WTC11 (cell line): ENCODE measurements at regions not wholly inside any gene's neighbourhood (a gene's known extent, or its start where the extent isn't known, plus 50 kb on each side); places are given as distances from the start of the nearest gene placed in this dataset.

Experiments
- ATAC-seq: fragments of 200-7000 bp; cut with Tn5 transposase; 2 replicates; pipeline ENCODE4 v1.10.0; 2021; ENCODE audit warnings: mild to moderate bottlenecking, moderate library complexity
- CTCF ChIA-PET: fragments of 300-600 bp; sonication (Branson Sonifier 250); formaldehyde crosslinking; loops from one replicate; lab custom pipeline; 2021; ENCODE audit warnings: antibody characterized with exemption; lab: Charles Lee
- POLR2A ChIA-PET: fragments of 350-600 bp; sonication (Branson Sonifier 250); formaldehyde crosslinking; loops from one replicate; lab custom pipeline; 2021; ENCODE audit warnings: antibody characterized with exemption; lab: Charles Lee
- DNase-seq: peaks from one replicate; pipeline ENCODE4 v3.0.0; 2021; ENCODE audit warnings: low spot score
- H3K27ac Mint-ChIP-seq: 2 replicates; pipeline ENCODE4 v1.8.0; 2021; ENCODE audit warnings: mixed read lengths
- H3K27me3 Mint-ChIP-seq: 2 replicates; pipeline ENCODE4 v1.8.0; 2021; ENCODE audit warnings: low read depth, mild to moderate bottlenecking, moderate library complexity, mixed read lengths
- H3K36me3 Mint-ChIP-seq: 2 replicates; pipeline ENCODE4 v1.8.0; 2021; ENCODE audit warnings: mixed read lengths
- H3K4me1 Mint-ChIP-seq: 2 replicates; pipeline ENCODE4 v1.8.0; 2022; ENCODE audit warnings: mixed read lengths
- H3K4me3 Mint-ChIP-seq: 2 replicates; pipeline ENCODE4 v1.8.0; 2021; ENCODE audit warnings: mild to moderate bottlenecking, moderate library complexity, mixed read lengths
- H3K9me3 Mint-ChIP-seq: 2 replicates; pipeline ENCODE4 v1.8.0; 2021; ENCODE audit warnings: mixed read lengths
- ESRRA ChIP-seq: sonication (generic); formaldehyde crosslinking; IDR thresholded peaks from 2 replicates; pipeline ENCODE4 v1.8.1; 2022; ENCODE audit warnings: mild to moderate bottlenecking, missing genetic modification reagents, borderline replicate concordance
- ETV6 ChIP-seq: sonication (generic); formaldehyde crosslinking; IDR thresholded peaks from 2 replicates; pipeline ENCODE4 v1.8.1; 2022; ENCODE audit warnings: mild to moderate bottlenecking, missing genetic modification reagents
- FOXP4 ChIP-seq: sonication (generic); formaldehyde crosslinking; IDR thresholded peaks from 2 replicates; pipeline ENCODE4 v1.8.0; 2022; ENCODE audit warnings: mild to moderate bottlenecking, missing genetic modification reagents
- GRHL2 ChIP-seq: fragments of 250-450 bp; sonication (Bioruptor Pico); IDR thresholded peaks from 2 replicates; pipeline ENCODE4 v1.8.0; 2022; ENCODE audit warnings: mild to moderate bottlenecking, moderate library complexity; ENCODE audit not compliant: insufficient replicate concordance, severe bottlenecking
- KAT7 ChIP-seq: sonication (generic); formaldehyde crosslinking; IDR thresholded peaks from 2 replicates; pipeline ENCODE4 v1.8.1; 2023; ENCODE audit warnings: missing genetic modification reagents, mild to moderate bottlenecking, borderline replicate concordance
- PRRX2 ChIP-seq: fragments of 250-450 bp; sonication (Bioruptor Pico); IDR thresholded peaks from 2 replicates; pipeline ENCODE4 v1.8.0; 2021; ENCODE audit warnings: mild to moderate bottlenecking
- TCF7 ChIP-seq: sonication (generic); formaldehyde crosslinking; IDR thresholded peaks from 2 replicates; pipeline ENCODE4 v1.8.0; 2022; ENCODE audit warnings: mild to moderate bottlenecking, low read depth, missing genetic modification reagents, moderate library complexity
- ZBTB43 ChIP-seq: sonication (generic); formaldehyde crosslinking; IDR thresholded peaks from 2 replicates; pipeline ENCODE4 v1.8.1; 2023; ENCODE audit warnings: mild to moderate bottlenecking, missing genetic modification reagents
- ZNF232 ChIP-seq: sonication (generic); formaldehyde crosslinking; IDR thresholded peaks from 2 replicates; pipeline ENCODE4 v1.8.0; 2022; ENCODE audit warnings: mild to moderate bottlenecking, missing genetic modification reagents
- TF ChIP-seq, protein P1 (sequence below): fragments of 250-450 bp; sonication (Bioruptor Pico); conservative IDR thresholded peaks from 2 replicates; pipeline ENCODE4 v1.9.0; 2021; ENCODE audit warnings: mild to moderate bottlenecking
- TF ChIP-seq, protein P2 (sequence below): sonication (generic); formaldehyde crosslinking; IDR thresholded peaks from 2 replicates; pipeline ENCODE4 v1.8.0; 2023; ENCODE audit warnings: missing genetic modification reagents, mild to moderate bottlenecking, borderline replicate concordance
- TF ChIP-seq, protein P3 (sequence below): sonication (generic); formaldehyde crosslinking; conservative IDR thresholded peaks from 2 replicates; pipeline ENCODE4 v1.8.1; 2022; ENCODE audit warnings: mild to moderate bottlenecking, missing genetic modification reagents
- TF ChIP-seq, protein P4 (sequence below): sonication (generic); formaldehyde crosslinking; IDR thresholded peaks from 2 replicates; pipeline ENCODE4 v1.8.1; 2023; ENCODE audit warnings: mild to moderate bottlenecking, missing genetic modification reagents, moderate library complexity
- TF ChIP-seq, protein P5 (sequence below): sonication (generic); formaldehyde crosslinking; IDR thresholded peaks from 2 replicates; pipeline ENCODE4 v1.8.1; 2023; ENCODE audit warnings: mild to moderate bottlenecking, missing genetic modification reagents

GRCh38 chr18:73719611-73720010, 428.0 kb downstream of the FBXO15 start:
- ChIA-PET CTCF (no interaction called here), POLR2A (no interaction called here)
- peaks cover 3% of the 10 kb centered on the region; the same call in 1 of the 2 replicates for H3K9me3 Mint-ChIP-seq
- no peaks in the 10 kb centered on the region; the same call in 1 of the 2 replicates for H3K27me3 Mint-ChIP-seq
- H3K4me1 Mint-ChIP-seq: no peaks in the 10 kb centered on the region
- no peaks in the 10 kb centered on the region for H3K36me3 Mint-ChIP-seq
- no peak for DNase-seq
- TF ChIP-seq KAT7 (CRISPR knock-in tag) (no peak), ZNF232 (no peak)
- TF ChIP-seq, protein P1, sequence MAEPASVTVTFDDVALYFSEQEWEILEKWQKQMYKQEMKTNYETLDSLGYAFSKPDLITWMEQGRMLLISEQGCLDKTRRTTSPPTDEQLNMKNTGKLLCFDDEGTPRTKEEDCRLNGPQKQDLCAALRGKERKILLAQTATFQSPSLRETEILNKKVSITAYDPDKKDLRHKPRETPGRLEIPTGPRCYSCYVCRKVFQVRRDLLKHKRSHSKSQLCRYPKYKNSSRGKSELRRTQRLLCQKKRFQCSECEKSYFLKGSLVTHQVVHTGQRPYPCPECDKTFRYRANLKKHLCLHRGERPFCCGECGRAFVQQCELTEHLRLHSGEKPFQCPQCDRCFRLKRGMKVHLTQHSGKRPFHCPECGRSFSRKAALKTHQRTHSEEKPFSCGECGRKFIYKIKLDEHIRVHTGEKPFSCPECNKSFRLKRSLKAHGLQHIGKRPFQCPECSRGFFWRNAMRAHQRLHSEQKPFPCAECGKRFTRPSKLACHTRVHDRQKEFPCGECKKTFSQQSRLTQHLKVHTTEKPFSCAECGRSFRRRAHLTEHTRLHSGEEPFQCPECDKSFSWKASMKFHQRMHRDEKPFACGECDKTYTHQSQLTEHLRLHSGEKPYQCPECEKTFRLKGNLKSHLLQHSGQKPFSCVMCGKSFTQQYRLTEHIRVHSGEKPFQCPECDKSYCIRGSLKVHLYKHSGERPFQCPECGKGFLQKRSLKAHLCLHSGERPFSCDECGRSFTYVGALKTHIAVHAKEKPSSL (CRISPR knock-in tag): no peak
- TF ChIP-seq, protein P2, sequence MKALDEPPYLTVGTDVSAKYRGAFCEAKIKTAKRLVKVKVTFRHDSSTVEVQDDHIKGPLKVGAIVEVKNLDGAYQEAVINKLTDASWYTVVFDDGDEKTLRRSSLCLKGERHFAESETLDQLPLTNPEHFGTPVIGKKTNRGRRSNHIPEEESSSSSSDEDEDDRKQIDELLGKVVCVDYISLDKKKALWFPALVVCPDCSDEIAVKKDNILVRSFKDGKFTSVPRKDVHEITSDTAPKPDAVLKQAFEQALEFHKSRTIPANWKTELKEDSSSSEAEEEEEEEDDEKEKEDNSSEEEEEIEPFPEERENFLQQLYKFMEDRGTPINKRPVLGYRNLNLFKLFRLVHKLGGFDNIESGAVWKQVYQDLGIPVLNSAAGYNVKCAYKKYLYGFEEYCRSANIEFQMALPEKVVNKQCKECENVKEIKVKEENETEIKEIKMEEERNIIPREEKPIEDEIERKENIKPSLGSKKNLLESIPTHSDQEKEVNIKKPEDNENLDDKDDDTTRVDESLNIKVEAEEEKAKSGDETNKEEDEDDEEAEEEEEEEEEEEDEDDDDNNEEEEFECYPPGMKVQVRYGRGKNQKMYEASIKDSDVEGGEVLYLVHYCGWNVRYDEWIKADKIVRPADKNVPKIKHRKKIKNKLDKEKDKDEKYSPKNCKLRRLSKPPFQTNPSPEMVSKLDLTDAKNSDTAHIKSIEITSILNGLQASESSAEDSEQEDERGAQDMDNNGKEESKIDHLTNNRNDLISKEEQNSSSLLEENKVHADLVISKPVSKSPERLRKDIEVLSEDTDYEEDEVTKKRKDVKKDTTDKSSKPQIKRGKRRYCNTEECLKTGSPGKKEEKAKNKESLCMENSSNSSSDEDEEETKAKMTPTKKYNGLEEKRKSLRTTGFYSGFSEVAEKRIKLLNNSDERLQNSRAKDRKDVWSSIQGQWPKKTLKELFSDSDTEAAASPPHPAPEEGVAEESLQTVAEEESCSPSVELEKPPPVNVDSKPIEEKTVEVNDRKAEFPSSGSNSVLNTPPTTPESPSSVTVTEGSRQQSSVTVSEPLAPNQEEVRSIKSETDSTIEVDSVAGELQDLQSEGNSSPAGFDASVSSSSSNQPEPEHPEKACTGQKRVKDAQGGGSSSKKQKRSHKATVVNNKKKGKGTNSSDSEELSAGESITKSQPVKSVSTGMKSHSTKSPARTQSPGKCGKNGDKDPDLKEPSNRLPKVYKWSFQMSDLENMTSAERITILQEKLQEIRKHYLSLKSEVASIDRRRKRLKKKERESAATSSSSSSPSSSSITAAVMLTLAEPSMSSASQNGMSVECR: no peak
- no peak for ATAC-seq
- no peak overlapping the region for H3K4me3 Mint-ChIP-seq
- no peak overlapping the region for H3K27ac Mint-ChIP-seq

DNA sequence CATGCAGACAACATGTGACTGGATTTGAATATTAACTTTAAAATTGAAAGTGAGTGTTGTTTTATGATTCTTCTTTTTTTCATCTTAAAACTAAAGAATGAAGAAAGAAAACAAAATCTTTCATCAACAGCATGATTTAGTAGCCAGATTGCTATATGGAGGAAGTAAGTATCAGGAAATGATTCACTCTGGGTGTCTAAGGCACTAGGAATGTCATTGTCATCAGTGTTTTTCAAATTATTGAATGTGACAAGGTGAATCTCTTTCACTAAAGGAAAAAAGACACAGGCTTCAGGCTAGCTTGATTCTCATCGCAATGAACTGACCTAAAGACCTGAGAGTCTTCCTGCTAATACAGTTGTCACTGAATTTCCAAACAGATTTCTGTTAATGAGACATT, 430.1 kb downstream of the FBXO15 start:
- Mint-ChIP-seq H3K4me1 (no peaks in the 10 kb centered on the region), H3K27me3 (no peaks in the 10 kb centered on the region), H3K27ac (no peak overlapping the region), H3K4me3 (no peak overlapping the region), H3K36me3 (no peaks in the 10 kb centered on the region), H3K9me3 (peaks cover 3% of the 10 kb centered on the region; the same call in 1 of the 2 replicates)
- ChIA-PET POLR2A (no interaction called here), CTCF (no interaction called here)
- no peak for TF ChIP-seq ZBTB43 (CRISPR knock-in tag)
- TF ChIP-seq ESRRA (CRISPR knock-in tag): no peak
- TF ChIP-seq GRHL2 (CRISPR knock-in tag): no peak
- no peak for TF ChIP-seq ETV6 (CRISPR knock-in tag)
- no peak for TF ChIP-seq TCF7 (CRISPR knock-in tag)
- no peak for DNase-seq
- no peak for ATAC-seq

DNA sequence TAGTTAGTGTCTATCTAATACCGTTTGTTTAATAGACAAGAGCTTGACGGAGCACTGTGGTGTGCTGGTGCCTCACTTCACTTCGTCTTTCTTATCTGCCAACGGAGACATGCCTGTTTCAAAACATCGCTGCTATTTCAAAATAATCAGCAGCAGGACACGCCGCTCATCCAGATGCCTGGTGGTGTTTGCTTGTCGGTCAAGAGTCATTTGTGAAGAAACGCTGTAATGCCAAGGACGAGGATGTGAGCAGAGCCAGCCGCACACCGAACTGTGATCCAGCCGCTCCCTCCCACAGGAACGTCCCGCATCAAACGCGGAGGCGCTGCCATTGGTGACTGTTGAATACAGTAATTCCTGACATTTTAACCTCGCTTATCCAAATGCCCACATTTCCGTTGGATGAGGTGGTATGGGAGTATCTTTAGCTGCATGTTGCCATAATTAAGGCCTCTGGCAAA, 432.4 kb downstream of the FBXO15 start:
- no peak overlapping the region for H3K27ac Mint-ChIP-seq
- peaks cover 3% of the 10 kb centered on the region; the same call in 1 of the 2 replicates for H3K9me3 Mint-ChIP-seq
- CTCF ChIA-PET: no interaction called here
- no peaks in the 10 kb centered on the region for H3K27me3 Mint-ChIP-seq
- no peak for ATAC-seq
- no peak for DNase-seq
- H3K36me3 Mint-ChIP-seq: no peaks in the 10 kb centered on the region
- H3K4me1 Mint-ChIP-seq: no peaks in the 10 kb centered on the region
- TF ChIP-seq, protein P3, sequence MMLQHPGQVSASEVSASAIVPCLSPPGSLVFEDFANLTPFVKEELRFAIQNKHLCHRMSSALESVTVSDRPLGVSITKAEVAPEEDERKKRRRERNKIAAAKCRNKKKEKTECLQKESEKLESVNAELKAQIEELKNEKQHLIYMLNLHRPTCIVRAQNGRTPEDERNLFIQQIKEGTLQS (CRISPR knock-in tag): no peak
- no peak for TF ChIP-seq FOXP4 (CRISPR knock-in tag)
- TF ChIP-seq, protein P4, sequence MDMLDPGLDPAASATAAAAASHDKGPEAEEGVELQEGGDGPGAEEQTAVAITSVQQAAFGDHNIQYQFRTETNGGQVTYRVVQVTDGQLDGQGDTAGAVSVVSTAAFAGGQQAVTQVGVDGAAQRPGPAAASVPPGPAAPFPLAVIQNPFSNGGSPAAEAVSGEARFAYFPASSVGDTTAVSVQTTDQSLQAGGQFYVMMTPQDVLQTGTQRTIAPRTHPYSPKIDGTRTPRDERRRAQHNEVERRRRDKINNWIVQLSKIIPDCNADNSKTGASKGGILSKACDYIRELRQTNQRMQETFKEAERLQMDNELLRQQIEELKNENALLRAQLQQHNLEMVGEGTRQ (CRISPR knock-in tag): no peak
- no peak for TF ChIP-seq PRRX2
- TF ChIP-seq, protein P5, sequence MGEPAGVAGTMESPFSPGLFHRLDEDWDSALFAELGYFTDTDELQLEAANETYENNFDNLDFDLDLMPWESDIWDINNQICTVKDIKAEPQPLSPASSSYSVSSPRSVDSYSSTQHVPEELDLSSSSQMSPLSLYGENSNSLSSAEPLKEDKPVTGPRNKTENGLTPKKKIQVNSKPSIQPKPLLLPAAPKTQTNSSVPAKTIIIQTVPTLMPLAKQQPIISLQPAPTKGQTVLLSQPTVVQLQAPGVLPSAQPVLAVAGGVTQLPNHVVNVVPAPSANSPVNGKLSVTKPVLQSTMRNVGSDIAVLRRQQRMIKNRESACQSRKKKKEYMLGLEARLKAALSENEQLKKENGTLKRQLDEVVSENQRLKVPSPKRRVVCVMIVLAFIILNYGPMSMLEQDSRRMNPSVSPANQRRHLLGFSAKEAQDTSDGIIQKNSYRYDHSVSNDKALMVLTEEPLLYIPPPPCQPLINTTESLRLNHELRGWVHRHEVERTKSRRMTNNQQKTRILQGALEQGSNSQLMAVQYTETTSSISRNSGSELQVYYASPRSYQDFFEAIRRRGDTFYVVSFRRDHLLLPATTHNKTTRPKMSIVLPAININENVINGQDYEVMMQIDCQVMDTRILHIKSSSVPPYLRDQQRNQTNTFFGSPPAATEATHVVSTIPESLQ (CRISPR knock-in tag): no peak
- no peak overlapping the region for H3K4me3 Mint-ChIP-seq
- POLR2A ChIA-PET: no interaction called here
